NT2/D1 (cell line): ENCODE measurements at regions not wholly inside any gene's neighbourhood (a gene's known extent, or its start where the extent isn't known, plus 50 kb on each side); places are given as distances from the start of the nearest gene placed in this dataset.

Source experiments
- SUZ12 ChIP-seq: IDR thresholded peaks from 2 replicates; pipeline ENCODE4 v1.6.1; 2011; ENCODE audit not compliant: insufficient read length, insufficient read depth; ENCODE audit errors: extremely low read depth
- YY1 ChIP-seq: IDR thresholded peaks from 2 replicates; pipeline ENCODE4 v1.6.1; 2011; ENCODE audit not compliant: insufficient read length, insufficient read depth
- ZNF274 ChIP-seq: IDR thresholded peaks from 2 replicates; pipeline ENCODE4 v1.6.1; 2011; ENCODE audit warnings: mild to moderate bottlenecking, low read depth, low read length

- TF ChIP-seq YY1, result no peak
- no peak for TF ChIP-seq ZNF274
- no peak for TF ChIP-seq SUZ12
Measured at GRCh38 chr10:24039315-24039714, 169.6 kb upstream of the KIAA1217 start.
